ENCODE measurements at regions not wholly inside any gene's neighbourhood (a gene's known extent, or its start where the extent isn't known, plus 50 kb on each side); places are given as distances from the start of the nearest gene placed in this dataset.
"Not testable (repeated sequence)": the region's sequence is repeated elsewhere in the genome, so short reads cannot be mapped to it uniquely, and the experiment has no call there.

DNA sequence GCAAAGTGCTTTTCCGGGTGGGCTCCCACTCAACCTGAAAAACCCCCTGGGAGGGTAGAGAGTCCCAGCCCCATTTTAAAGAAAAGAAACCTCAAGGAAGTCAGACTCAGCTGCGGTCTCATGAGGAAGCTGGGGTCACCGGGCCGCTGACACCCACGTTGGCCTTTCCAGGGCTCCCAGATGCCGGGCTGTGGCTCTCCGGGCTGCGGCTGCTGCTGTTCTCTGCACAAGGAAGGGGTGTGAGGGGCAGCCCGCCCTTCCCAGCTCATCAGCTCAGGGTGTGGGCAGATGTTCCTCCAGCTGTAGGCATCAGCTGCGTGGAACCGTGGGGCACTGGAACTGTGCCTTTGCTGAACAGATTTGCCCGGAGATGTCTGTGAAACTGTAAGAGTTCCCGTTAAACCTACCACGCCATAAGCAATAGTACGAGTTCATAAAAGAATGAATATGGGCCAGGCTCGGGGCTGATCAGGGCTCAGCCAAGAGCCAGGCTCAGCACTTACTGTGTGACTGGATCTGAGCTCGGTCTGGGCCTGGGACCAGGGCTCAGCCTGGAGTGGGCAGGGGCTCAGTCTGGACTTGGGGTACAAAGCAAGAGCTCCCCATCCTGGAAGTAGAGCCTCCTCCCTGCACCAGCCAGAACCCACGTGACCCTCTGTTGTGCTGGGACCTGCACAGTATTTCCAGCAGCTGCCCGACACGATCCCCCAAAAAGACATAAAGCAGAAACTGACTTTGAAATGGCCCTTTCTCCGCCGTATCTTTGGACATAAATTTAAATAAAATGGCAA, 130.2 kb upstream of the PPP1R26 start:
- DNase-seq (ENCODE audit: low spot score): no peak

DNA sequence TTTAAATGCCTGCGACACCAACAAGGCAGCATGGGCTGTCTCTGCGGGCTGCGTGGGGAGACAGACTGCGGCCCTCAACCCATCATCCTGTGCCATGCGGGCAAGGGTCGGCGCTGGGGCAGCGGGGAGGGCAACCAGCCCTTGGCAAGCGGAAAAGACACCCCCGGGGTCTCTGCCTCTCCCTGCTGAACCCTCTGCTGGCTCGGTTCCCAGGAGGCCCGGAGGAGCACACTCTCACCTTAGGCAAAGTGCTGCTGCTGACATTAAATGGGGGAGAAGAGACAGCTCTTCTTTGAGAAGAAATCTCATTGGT, 129.6 kb upstream of the PPP1R26 start:
- DNase-seq (ENCODE audit: low spot score): no peak

- DNase-seq (ENCODE audit: low spot score): no peak
Observed at GRCh38 chr9:135353935-135354334, 125.6 kb upstream of the PPP1R26 start.

- no peak for DNase-seq (ENCODE audit: low spot score)
Observed at GRCh38 chr9:135355521-135356011, 124.0 kb upstream of the PPP1R26 start.

- no peak for DNase-seq (ENCODE audit: low spot score)
Observed at GRCh38 chr9:135356021-135356420, 123.6 kb upstream of the PPP1R26 start.

- no peak for DNase-seq (ENCODE audit: low spot score)
Observed at GRCh38 chr9:135356796-135357195, 122.8 kb upstream of the PPP1R26 start.

DNA sequence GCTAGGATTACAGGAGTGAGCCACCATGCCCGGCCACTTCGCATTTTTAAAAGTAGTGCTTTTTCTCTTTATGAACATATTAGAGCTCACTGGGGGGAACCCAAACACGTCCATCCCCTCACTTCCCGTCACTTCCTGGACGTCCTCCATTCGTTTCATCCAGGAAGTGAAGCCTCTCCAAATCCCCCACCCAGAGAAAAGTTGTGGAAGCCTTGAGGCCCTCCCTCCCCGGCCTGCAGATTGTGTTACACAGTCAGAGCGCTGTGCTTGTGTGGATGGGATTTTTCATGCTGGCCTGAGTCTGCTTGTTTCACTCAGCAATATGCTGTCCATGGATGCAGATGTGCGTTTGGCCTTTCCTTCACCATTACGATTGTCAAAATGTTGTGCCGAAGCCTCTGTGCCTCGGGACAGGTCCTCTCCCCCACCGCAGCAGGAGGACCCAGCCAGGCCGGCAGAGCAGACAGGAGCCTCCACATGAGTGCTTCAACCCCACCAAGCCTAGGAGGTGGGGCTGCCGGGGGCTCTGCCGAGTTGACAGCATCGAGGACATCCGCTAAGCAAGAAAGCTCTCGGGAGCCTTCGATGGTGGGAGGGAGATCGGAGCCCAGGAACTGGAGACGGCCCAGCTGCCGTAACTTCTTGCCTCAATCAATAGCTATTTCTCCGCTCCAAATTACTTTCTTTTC, 121.6 kb upstream of the PPP1R26 start:
- DNase-seq (ENCODE audit: low spot score): no peak

DNA sequence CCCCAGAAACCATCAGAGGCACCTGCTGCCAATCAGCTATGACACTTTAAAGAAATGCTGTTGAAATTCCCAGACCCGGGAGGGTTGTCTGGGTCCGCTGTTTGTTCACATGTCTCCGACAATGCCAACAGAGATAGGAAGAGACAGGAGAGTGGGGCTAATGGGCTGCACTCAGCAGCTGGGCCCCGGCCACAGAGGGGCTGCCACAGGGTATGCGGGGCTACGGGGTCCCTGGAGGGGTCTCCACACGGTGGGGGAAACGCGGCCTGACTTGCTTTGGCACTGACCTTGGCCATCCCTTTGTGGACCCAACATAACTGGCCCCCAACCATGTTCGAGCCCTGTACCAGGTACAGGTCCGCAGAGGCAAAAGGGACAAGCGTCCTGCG, 121.0 kb upstream of the PPP1R26 start:
- no peak for DNase-seq (ENCODE audit: low spot score)

DNA sequence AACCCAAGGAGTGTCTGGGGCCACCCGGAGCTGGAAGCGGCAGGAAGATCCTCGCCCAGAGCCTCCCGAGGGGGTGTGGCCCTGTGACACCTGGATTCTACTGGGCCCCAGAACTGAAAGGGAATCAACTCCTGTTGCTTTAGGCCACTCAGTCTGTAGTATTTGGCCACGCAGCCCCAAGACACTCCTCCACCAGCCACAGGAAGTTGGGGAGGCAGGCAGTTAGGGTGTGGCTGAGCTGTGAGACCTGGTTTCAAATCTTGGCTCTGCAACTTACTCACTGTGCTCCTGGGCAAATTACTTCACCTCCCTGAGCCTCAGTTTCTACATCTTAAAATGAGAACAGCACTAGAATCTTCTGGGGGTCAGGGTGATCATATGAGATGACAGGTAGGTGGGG, 119.8 kb upstream of the PPP1R26 start:
- DNase-seq (ENCODE audit: low spot score): no peak

- no peak for DNase-seq (ENCODE audit: low spot score)
Observed at GRCh38 chr9:135360617-135361016, 119.0 kb upstream of the PPP1R26 start.

DNA sequence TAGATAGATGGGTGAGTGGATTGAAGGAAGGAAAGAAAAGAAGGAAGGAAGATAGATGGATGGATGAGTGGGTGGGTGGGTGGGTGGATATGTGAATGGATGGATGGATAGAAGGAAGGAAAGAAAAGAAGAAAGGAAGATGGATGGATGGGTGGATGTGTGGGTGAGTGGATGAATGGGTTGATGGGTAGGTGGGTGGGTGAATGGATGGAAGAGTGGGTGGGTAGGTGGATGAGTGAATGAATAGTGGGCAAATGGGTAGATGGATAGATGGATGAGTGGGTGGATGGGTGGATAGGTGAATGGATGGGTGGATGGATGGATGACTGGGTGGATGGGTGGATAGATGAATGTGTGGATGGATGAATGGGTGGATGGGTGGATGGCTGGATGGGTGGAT, 117.9 kb upstream of the PPP1R26 start:
- not testable (repeated sequence) for DNase-seq (ENCODE audit: low spot score)

- no peak for DNase-seq (ENCODE audit: low spot score)
Observed at GRCh38 chr9:135363596-135363995, 116.0 kb upstream of the PPP1R26 start.

GRCh38 chr9:135365013-135365768, 114.4 kb upstream of the PPP1R26 start:
- DNase-seq (ENCODE audit: low spot score): no peak

DNA sequence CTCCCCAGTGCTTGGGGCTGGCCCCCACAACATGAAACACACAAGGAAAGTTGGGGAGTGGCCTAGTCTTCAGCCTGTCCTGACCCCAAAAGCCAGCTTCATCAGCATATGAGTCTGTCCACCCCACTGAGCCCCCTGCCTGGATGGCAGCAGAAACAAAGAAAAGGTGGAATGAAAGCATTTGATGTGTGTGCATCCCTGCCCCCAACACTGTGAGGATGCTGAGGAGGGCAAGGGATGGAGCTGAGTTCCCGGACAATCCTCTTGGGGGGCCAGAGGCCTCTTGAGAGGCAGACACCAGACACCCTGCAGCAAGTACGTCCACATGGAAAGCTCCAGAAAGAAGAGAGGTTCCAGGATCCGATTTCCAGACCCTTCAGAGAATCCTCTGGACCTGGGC, 113.5 kb upstream of the PPP1R26 start:
- DNase-seq (ENCODE audit: low spot score): no peak

DNA sequence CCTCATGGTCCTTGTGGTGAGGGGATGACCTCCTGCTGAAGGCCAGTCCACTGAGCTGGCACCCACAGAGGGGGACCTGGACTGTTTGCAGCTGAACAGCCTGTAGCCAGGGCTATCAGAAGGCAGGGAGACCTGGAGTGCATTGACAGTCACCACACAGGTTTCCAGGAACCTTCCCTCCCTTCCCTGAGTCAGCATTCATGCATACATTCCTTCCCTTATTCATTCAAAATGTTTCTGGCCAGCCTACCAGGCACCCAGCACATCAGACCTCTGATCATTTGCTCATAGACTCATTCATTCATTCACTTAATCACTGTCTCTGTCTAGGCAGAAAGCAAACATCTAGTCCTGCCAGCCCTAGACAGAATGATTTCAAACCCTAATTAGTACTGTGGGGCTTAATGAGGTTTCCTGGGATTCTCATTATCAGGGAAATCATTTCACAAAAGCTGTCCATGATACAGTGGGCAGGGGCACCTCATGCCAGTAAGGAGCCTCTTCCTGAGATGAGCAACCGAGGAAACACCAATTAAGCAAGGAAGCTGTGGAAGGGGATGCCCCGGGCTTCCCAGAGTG, 110.1 kb upstream of the PPP1R26 start:
- no peak for DNase-seq (ENCODE audit: low spot score)

- no peak for DNase-seq (ENCODE audit: low spot score)
Observed at GRCh38 chr9:135370411-135371375, 108.9 kb upstream of the PPP1R26 start.

- DNase-seq (ENCODE audit: low spot score): no peak
Observed at GRCh38 chr9:135371535-135371934, 108.0 kb upstream of the PPP1R26 start.

GRCh38 chr9:135372036-135372435, 107.5 kb upstream of the PPP1R26 start:
- DNase-seq (ENCODE audit: low spot score): no peak

DNA sequence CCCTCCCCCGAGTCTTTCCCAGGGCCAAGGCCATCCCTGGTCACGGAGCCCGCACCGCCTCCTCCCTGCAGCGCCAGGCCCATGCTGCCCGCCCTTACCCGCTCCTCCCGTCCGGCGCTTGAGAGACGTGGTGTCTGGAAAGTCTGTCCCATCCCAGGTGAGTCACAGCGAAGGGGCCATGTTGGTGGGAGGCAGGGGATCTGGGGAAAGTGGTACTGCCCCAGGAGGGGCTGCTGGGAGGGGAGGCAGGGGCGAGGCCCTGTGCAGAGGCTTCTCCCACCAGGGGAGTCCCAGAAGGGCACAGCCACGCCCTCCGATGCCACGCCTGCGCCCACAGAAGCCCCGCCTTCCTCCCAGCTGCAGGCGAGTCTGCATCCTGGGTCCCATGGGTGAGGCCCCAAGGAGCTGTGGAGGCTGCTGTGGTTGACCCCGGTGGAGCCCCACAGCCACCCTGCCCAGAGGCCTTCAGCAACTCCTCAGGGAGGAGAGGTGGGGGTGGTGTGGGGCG, 107.0 kb upstream of the PPP1R26 start:
- no peak for DNase-seq (ENCODE audit: low spot score)

DNA sequence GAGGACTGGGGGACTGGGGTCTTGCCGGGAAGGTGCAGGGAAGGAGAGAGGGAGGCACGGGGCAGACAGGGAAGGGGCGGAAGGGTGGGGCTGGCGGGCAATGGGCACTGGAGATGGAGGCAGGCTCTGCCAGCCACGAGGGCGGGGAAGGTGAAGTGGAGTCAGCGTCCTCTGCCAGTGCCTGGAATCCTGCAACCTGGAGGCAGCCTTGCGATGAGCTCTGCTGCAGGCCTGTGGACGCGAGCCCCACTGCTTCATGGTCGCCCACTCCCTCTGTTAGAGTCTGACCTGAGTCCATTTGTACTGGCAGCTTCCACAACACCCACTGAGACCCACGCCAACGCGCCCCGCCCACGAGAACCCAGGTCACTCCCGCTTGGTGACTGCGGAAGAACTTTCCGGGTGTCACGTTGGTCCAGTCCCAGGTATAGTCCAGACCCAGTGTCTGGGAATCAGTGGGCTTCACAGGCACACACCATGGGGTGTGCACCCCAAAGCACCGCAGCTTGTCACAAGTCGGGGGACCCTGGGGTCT, 106.4 kb upstream of the PPP1R26 start:
- DNase-seq (ENCODE audit: low spot score): no peak

Data from mesenteric fat pad (tissue), 1 donor.